Fibroblast of skin of right quadriceps (primary cell): ENCODE measurements at regions not wholly inside any gene's neighbourhood (a gene's known extent, or its start where the extent isn't known, plus 50 kb on each side); places are given as distances from the start of the nearest gene placed in this dataset.
A peak's percentile ranks its signal among the peaks of the same experiment; 100 is the strongest.

Experiments
- DNase-seq: peaks from one replicate; pipeline ENCODE4 v3.0.0-alpha.2; 2013

GRCh38 chr3:164539215-164539614 is 539.1 kb downstream of the SI start:
- no peak for DNase-seq

- no peak for DNase-seq
These were observed 540.8 kb downstream of the SI start for GRCh38 chr3:164537485-164537884.

GRCh38 chr3:164533275-164533674 is 545.0 kb downstream of the SI start:
- no peak for DNase-seq

- DNase-seq = no peak
These were observed 552.0 kb downstream of the SI start for GRCh38 chr3:164526250-164526649.

- no peak for DNase-seq
These were observed 554.1 kb downstream of the SI start for GRCh38 chr3:164524201-164524600.

- DNase-seq = no peak
These were observed 556.1 kb downstream of the SI start for GRCh38 chr3:164522073-164522763.

GRCh38 chr3:164521644-164522043 is 556.7 kb downstream of the SI start:
- no peak for DNase-seq

GRCh38 chr3:164521139-164521538 is 557.2 kb downstream of the SI start:
- no peak for DNase-seq

GRCh38 chr3:164515256-164515655 is 563.0 kb downstream of the SI start:
- DNase-seq = no peak

GRCh38 chr3:164514576-164514975 is 563.7 kb downstream of the SI start:
- DNase-seq = no peak

GRCh38 chr3:164507886-164508285 is 570.4 kb downstream of the SI start:
- no peak for DNase-seq

GRCh38 chr3:164498917-164499316 is 579.4 kb downstream of the SI start:
- no peak for DNase-seq

GRCh38 chr3:164488893-164489292 is 589.4 kb downstream of the SI start:
- no peak for DNase-seq

GRCh38 chr3:164486150-164486549 is 592.1 kb downstream of the SI start:
- DNase-seq = peak; percentile 3

GRCh38 chr3:164479978-164480377 is 598.3 kb downstream of the SI start:
- no peak for DNase-seq

- DNase-seq = no peak
These were observed 598.9 kb downstream of the SI start for GRCh38 chr3:164479406-164479805.

- DNase-seq = no peak
These were observed 600.0 kb downstream of the SI start for GRCh38 chr3:164478323-164478722.

- no peak for DNase-seq
These were observed 600.9 kb downstream of the SI start for GRCh38 chr3:164477403-164477802.

- no peak for DNase-seq
These were observed 601.7 kb downstream of the SI start for GRCh38 chr3:164476631-164477030.

GRCh38 chr3:164470471-164470870 is 607.8 kb downstream of the SI start:
- peak; percentile 35 for DNase-seq

- DNase-seq = no peak
These were observed 610.2 kb downstream of the SI start for GRCh38 chr3:164468055-164468454.

GRCh38 chr3:164467007-164467406 is 611.3 kb downstream of the SI start:
- DNase-seq = peak; percentile 38

- DNase-seq = peak; percentile 74
These were observed 613.1 kb downstream of the SI start for GRCh38 chr3:164465172-164465571.

GRCh38 chr3:164460851-164461250 is 617.4 kb downstream of the SI start:
- no peak for DNase-seq

GRCh38 chr3:164459521-164460151 is 618.7 kb downstream of the SI start:
- no peak for DNase-seq
